Small intestine (tissue), 7 donors: ENCODE measurements at regions not wholly inside any gene's neighbourhood (a gene's known extent, or its start where the extent isn't known, plus 50 kb on each side); places are given as distances from the start of the nearest gene placed in this dataset.

ENCODE experiments used
- DNase-seq, 2 donors: peaks; one replicate each; pipeline versions ENCODE4 v3.0.0 to v3.0.0-alpha.2; 2013
- FAIRE-seq: peaks from 2 replicates; lab custom pipeline; 2012; peaks lifted over from hg19 to GRCh38; lab: Jason Lieb, UNC
- H3K27ac ChIP-seq, 3 donors: one replicate each; pipeline ENCODE4 v1.5.1; 2013; ENCODE audit warnings: low read length in 2 of 3, mild to moderate bottlenecking in 2 of 3, control low read depth in 1 of 3, inconsistent platforms in 1 of 3, low read depth in 1 of 3, moderate library complexity in 1 of 3
- H3K27me3 ChIP-seq, 3 donors: one replicate each; pipeline ENCODE4 v1.6.1; 2013; ENCODE audit warnings: low read length in 3 of 3, inconsistent platforms in 1 of 3; ENCODE audit not compliant: control insufficient read depth in 3 of 3, insufficient read depth in 3 of 3
- H3K36me3 ChIP-seq, 3 donors: one replicate each; pipeline ENCODE4 v1.6.1; 2013; ENCODE audit warnings: low read length in 3 of 3, inconsistent platforms in 1 of 3, low read depth in 1 of 3, mild to moderate bottlenecking in 1 of 3, moderate library complexity in 1 of 3; ENCODE audit not compliant: control insufficient read depth in 3 of 3, insufficient read depth in 2 of 3
- H3K4me1 ChIP-seq, 3 donors: one replicate each; pipeline ENCODE4 v1.6.1; 2013; ENCODE audit warnings: low read length in 2 of 3, inconsistent platforms in 1 of 3, low read depth in 1 of 3, mild to moderate bottlenecking in 1 of 3, moderate library complexity in 1 of 3; ENCODE audit not compliant: control insufficient read depth in 3 of 3, insufficient read depth in 2 of 3
- H3K4me3 ChIP-seq, 3 donors: one replicate each; pipeline ENCODE4 v1.5.1; 2013; ENCODE audit warnings: low read length in 3 of 3, control low read depth in 1 of 3, inconsistent platforms in 1 of 3, low read depth in 1 of 3, mild to moderate bottlenecking in 1 of 3, moderate library complexity in 1 of 3
- H3K9me3 ChIP-seq, 2 donors: one replicate each; pipeline ENCODE4 v1.6.1; 2013; ENCODE audit warnings: low read depth in 1 of 2, low read length in 1 of 2; ENCODE audit not compliant: control insufficient read depth in 2 of 2, insufficient read depth in 1 of 2
- WGBS, 3 donors: extraction: QIAGEN DNeasy Blood & Tissue Kit; methylation state at CpG; one replicate each; pipeline ENCODE4 v1.1.7; 2013; 5-methylcytosine and 5-hydroxymethylcytosine counted together
- donor health status: healthy with polysubstance abuse.
- donor health status: control.
- donor health status: control.
- donor health status: Bipolar disorder and iron deficiency.
- donor health status: healthy.

DNA sequence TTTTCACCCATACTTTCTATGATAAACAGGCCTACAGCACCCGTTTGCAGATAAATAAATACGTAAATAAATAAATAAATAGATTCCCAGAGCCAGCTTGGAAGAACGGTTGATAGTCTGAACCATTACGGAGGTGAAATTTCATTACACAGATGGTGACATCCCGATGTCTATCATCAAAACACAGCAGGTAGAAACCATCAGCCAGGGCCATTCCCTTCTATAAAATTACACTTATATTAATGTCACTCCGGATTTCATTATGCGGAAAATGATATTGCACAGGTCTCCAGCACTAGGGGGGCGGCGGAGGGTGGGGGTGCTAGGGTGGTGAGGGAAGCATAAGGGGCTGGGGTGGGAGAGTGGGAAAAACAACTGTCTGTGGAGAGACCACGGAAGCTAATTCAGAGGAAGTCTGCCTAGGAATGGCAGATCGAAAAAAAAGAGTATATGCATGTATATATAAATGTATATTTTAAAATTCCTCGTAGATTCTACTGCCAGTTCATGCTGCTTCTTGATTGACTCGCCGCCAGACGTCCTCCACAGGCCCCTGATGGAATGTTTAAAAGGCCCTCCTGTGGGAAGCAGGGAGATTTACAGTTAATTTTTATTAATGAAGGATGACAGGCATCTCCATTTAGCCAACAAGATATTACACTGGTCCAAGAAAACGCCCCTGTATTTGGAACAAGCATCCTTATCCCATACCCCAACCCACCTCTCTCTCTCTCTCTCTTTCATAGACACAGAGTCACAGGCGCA, 1906.0 kb upstream of the PIK3C3 start:
- H3K4me3 ChIP-seq: no peak overlapping the region
- H3K4me1 ChIP-seq: no peaks in the 10 kb centered on the region
- DNase-seq (no peak), FAIRE-seq (no peak)
- 78 to 82% (median 80%) methylated on average over 17 of the region's 17 CpGs for WGBS, 3 donors
- no peak overlapping the region for H3K27ac ChIP-seq
- H3K36me3 ChIP-seq: no peaks in the 10 kb centered on the region
- H3K9me3 ChIP-seq: no peaks in the 10 kb centered on the region
- no peaks in the 10 kb centered on the region for H3K27me3 ChIP-seq

DNA sequence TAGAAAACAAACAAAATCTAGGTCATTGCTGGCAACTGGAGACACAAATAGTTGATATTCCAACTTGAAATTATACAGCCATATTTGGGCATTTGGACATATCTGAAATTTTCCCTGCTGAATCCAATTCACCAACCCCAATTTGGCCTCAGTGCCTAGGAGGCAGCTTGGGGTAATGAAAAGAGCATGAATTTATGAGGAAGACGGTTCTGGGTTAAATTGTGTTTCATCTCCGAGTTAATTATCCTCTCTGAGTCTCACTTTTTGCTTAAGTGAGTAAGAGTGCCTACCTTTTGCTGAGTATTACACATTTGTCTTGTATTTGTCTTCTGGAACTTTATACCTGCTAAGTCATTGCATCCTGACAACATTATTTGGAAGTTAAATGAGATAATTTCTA, 1906.8 kb upstream of the PIK3C3 start:
- Histone ChIP-seq H3K27me3 (no peaks in the 10 kb centered on the region), H3K27ac (no peak overlapping the region), H3K4me3 (no peak overlapping the region), H3K4me1 (no peaks in the 10 kb centered on the region), H3K9me3 (no peaks in the 10 kb centered on the region), H3K36me3 (no peaks in the 10 kb centered on the region)
- WGBS, 3 donors: 78 to 88% (median 81%) methylated on average over 2 of the region's 2 CpGs
- FAIRE-seq: no peak
- no peak for DNase-seq

DNA sequence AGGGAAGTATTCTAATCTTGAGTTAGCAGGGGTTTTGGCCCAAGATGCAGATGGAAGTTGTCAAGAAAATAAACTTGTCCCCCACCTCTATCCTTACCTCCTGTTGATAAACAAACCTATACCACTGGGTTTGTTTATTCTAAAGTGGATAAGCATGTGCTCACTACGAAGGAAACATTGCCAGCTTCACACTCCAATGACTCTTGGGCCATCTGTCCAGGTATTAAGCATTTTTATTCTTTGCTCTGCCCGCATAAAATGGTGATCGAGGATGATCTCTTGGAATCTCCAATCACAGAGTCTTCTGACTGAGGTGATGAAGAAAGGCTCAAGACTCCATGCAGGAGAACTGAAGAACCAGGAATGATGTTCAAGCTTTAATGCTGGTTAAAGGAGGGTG, 1908.4 kb upstream of the PIK3C3 start:
- H3K27ac ChIP-seq: no peak overlapping the region
- FAIRE-seq (no peak), DNase-seq (no peak)
- no peaks in the 10 kb centered on the region for H3K9me3 ChIP-seq
- no peaks in the 10 kb centered on the region for H3K27me3 ChIP-seq
- H3K36me3 ChIP-seq: no peaks in the 10 kb centered on the region
- no peak overlapping the region for H3K4me3 ChIP-seq
- no peaks in the 10 kb centered on the region for H3K4me1 ChIP-seq
- WGBS, 3 donors: 65 to 78% (median 69%) methylated on average over 3 of the region's 3 CpGs

DNA sequence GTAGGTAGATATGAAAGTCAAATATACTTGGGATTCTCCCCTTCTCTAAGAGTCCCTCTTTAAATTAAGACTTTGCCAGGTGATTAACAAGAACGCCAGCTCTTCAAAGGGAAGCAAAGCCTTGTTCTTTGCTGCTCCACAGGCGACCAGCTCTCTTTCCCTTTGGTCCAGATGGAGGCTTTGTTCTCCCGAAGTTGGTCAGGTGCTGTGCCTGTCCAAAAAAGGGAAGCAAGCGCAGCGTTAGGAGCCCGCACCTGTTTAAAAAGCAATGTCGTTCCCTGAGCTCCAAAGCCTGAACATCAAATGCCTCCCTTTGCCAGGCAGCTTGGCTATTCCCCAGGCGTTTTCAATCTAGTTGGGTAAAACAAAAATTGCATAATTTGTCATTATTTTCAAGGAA, 1913.1 kb upstream of the PIK3C3 start:
- DNase-seq (no peak), FAIRE-seq (no peak)
- H3K36me3 ChIP-seq: no peaks in the 10 kb centered on the region
- WGBS, 3 donors: 50 to 64% (median 63%) methylated on average over 8 of the region's 8 CpGs
- H3K9me3 ChIP-seq: no peaks in the 10 kb centered on the region
- no peaks in the 10 kb centered on the region for H3K27me3 ChIP-seq
- H3K4me1 ChIP-seq: no peaks in the 10 kb centered on the region
- no peak overlapping the region for H3K27ac ChIP-seq
- no peak overlapping the region for H3K4me3 ChIP-seq

DNA sequence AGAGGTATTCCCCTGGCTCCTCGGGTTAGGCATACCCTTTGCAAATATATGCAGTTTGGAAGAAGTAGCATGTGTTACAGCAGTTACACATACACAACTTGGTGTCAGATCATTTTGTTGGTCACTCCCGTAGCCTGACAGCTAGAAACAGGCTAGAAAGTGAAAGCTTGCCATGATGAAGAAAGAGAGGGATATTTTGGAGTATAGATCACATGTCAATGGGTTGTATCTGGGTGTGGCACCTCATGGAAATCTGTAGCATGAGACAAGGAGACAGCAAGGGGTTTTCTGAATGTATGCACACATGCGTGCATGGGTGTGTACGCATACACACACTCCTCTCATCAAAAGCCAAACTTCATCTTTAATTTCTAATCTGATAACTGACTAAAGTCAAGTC, 1914.5 kb upstream of the PIK3C3 start:
- Histone ChIP-seq H3K27me3 (no peaks in the 10 kb centered on the region), H3K9me3 (no peaks in the 10 kb centered on the region), H3K4me3 (no peak overlapping the region), H3K36me3 (no peaks in the 10 kb centered on the region), H3K4me1 (no peaks in the 10 kb centered on the region), H3K27ac (no peak overlapping the region)
- WGBS, 3 donors: 67 to 81% (median 72%) methylated on average over 4 of the region's 4 CpGs
- FAIRE-seq: no peak
- DNase-seq: no peak

DNA sequence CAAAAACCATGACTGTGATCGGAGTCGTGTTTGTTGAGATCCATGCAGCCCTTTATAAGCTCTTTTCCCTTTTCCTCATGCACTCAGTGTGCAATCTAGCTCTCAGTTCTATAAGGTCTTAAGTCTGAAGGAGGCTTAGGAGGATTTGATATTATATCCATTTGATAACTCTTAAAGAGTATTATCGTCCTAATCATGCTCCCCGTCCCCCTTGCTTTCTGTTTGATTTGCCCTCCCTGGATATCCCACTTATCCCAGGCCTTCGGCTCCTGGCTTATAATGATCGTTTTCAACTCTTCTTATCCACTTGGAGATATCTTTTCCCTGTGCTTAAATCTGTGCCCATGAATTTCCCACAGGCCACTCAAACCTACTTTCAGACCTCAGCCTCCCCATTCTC, 1917.7 kb upstream of the PIK3C3 start:
- Histone ChIP-seq H3K4me1 (no peaks in the 10 kb centered on the region), H3K27ac (no peak overlapping the region), H3K4me3 (no peak overlapping the region), H3K36me3 (no peaks in the 10 kb centered on the region), H3K27me3 (no peaks in the 10 kb centered on the region), H3K9me3 (no peaks in the 10 kb centered on the region)
- no peak for FAIRE-seq
- DNase-seq: no peak
- 85 to 89% (median 85%) methylated on average over 6 of the region's 6 CpGs for WGBS, 3 donors

DNA sequence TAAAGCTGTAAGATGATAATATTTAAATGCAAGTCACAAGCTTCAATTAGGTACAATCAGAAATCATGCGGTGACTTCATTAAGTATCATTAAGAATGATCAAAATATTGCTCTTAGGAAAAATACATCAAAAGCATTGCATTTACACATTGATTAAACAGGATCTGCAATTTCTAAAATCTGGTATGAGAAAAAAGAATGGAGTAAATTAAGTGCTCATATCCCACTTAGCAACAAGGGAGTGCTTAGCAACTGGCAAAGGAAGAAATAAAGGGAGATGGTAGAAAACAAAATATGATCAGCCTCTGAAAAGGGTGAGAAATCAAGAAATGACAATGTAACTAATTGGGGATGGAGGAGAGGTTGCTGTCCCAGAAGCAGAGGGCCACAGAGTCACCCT, 1918.2 kb upstream of the PIK3C3 start:
- Histone ChIP-seq H3K27ac (no peak overlapping the region), H3K4me3 (no peak overlapping the region), H3K36me3 (no peaks in the 10 kb centered on the region), H3K27me3 (no peaks in the 10 kb centered on the region), H3K9me3 (no peaks in the 10 kb centered on the region), H3K4me1 (no peaks in the 10 kb centered on the region)
- no peak for FAIRE-seq
- 93 to 98% (median 98%) methylated on average over 1 of the region's 1 CpG for WGBS, 3 donors
- DNase-seq: no peak

DNA sequence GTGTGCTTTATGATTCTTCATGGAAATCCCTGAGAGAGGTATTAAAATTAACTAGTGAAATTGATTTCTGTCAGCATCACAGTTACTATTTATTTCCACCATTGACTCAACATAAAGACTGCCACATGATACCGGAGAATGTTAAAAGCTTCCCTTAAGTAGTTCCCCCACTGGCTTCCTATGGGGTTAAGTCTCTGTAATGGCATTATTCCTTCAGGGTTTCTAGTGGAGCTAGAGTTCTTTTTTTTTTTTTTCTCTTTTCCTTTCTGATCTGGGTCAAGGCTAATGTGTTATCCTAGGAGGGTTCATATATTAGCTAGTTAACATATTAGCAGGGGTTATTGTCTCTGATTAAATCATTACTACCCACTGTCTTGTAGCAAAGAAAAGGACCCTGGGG, 1919.1 kb upstream of the PIK3C3 start:
- no peak for FAIRE-seq
- no peaks in the 10 kb centered on the region for H3K4me1 ChIP-seq
- H3K9me3 ChIP-seq: no peaks in the 10 kb centered on the region
- no peak for DNase-seq
- no peak overlapping the region for H3K27ac ChIP-seq
- H3K36me3 ChIP-seq: no peaks in the 10 kb centered on the region
- no peak overlapping the region for H3K4me3 ChIP-seq
- WGBS, 3 donors: 91 to 94% (median 94%) methylated on average over 1 of the region's 1 CpG
- no peaks in the 10 kb centered on the region for H3K27me3 ChIP-seq

DNA sequence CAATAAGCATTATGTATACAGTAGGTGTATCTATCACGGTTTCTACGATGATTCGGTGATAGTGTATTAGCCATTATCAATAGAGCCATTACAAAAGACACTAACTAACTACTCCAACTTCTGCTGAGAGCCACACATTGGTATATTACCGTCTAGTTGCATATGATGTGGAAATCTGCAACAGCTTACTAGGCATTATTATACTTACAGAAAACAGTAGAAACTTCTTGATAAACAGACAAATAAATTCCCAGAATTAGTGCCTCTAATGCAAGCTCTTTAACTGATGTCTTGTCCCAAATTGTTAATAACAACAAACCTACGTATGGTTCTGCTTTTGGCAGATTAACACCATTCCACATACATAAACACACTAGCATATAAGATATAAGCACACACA, 1923.0 kb upstream of the PIK3C3 start:
- no peak for FAIRE-seq

More for the DNA sequence above, 1923.0 kb upstream of the PIK3C3 start:
- WGBS, 3 donors: 79 to 86% (median 85%) methylated on average over 5 of the region's 5 CpGs
- no peaks in the 10 kb centered on the region for H3K36me3 ChIP-seq
- no peaks in the 10 kb centered on the region for H3K4me1 ChIP-seq
- no peaks in the 10 kb centered on the region for H3K27me3 ChIP-seq
- no peaks in the 10 kb centered on the region for H3K9me3 ChIP-seq
- no peak overlapping the region for H3K4me3 ChIP-seq
- DNase-seq: no peak
- H3K27ac ChIP-seq: no peak overlapping the region
